Stomach (tissue), 8 donors: ENCODE measurements at regions not wholly inside any gene's neighbourhood (a gene's known extent, or its start where the extent isn't known, plus 50 kb on each side); places are given as distances from the start of the nearest gene placed in this dataset.
"Not testable (repeated sequence)": the region's sequence is repeated elsewhere in the genome, so short reads cannot be mapped to it uniquely, and the experiment has no call there.

Source experiments
- DNase-seq, 2 donors: peaks; one replicate each; pipeline versions ENCODE4 v3.0.0 to v3.0.0-alpha.2; 2013 to 2019
- H3K27ac ChIP-seq, 5 donors: fragments of 200-600 bp in 4 of 5; sonication (generic) in 4 of 5; one replicate each; pipeline ENCODE4 v1.5.1; 2013 to 2019; ENCODE audit warnings: mild to moderate bottlenecking in 1 of 5, moderate library complexity in 1 of 5
- H3K27me3 ChIP-seq, 3 donors: fragments of 200-600 bp; sonication (generic); one replicate each; pipeline ENCODE4 v1.5.1; 2017 to 2019; ENCODE audit warnings: mixed run types in 1 of 3
- H3K36me3 ChIP-seq, 4 donors: fragments of 200-600 bp; sonication (generic); 1 replicate in 3 of 4; 2 replicates in 1 of 4; pipeline ENCODE4 v1.5.1; 2016 to 2019
- H3K4me1 ChIP-seq, 4 donors: fragments of 200-600 bp; sonication (generic); one replicate each; pipeline ENCODE4 v1.5.1; 2016 to 2019
- H3K4me3 ChIP-seq, 4 donors: fragments of 200-600 bp; sonication (generic) in 3 of 4; one replicate each; pipeline ENCODE4 v1.5.1; 2016 to 2019; ENCODE audit warnings: mild to moderate bottlenecking in 1 of 4
- H3K9me3 ChIP-seq, 4 donors: fragments of 200-600 bp; sonication (generic); one replicate each; pipeline ENCODE4 v1.5.1; 2016 to 2019
- POLR2AphosphoS5 ChIP-seq, 3 donors: sonication (generic); formaldehyde crosslinking; IDR thresholded peaks; one replicate each; pipeline ENCODE4 v1.6.1; 2016; ENCODE audit warnings: antibody characterized with exemption in 3 of 3
- WGBS, 5 donors: extraction: QIAGEN DNeasy Blood & Tissue Kit in 3 of 5; methylation state at CpG; one replicate each; pipeline versions ENCODE4 v1.1.5 to v1.1.7; 2013 to 2018; 5-methylcytosine and 5-hydroxymethylcytosine counted together
- intact Hi-C: fragments of 100-400 bp; cut with DNase I; formaldehyde crosslinking; loops from one replicate; pipeline ENCODE4 v1.15.1; 2023; ENCODE audit warnings: low total_unique reads
- small RNA-seq, 4 donors: library from RNA; depleted of rRNA; stranded (forward); fragments of <200 nt; gene quantifications; one replicate each; pipeline ENCODE3, GENCODE V24; 2016
- donor health status: healthy with polysubstance abuse.
- donor health status: Bipolar disorder and iron deficiency.
- donor health status: healthy.

- 4 to 17% (median 6%) methylated on average over 7 to 12 of the region's 22 CpGs for WGBS, 5 donors
- H3K4me1 ChIP-seq, intact Hi-C loops, H3K27me3 ChIP-seq, H3K36me3 ChIP-seq, H3K9me3 ChIP-seq: not testable (repeated sequence)
- TF ChIP-seq POLR2AphosphoS5 (IDR thresholded peaks at IDR 0.05) = peak in 1 of 3 donors; percentile 10
- Histone ChIP-seq H3K4me3 (peak overlapping the region in 2 of 4 donors; percentile 18), H3K27ac (peak overlapping the region in 1 of 5 donors; percentile 34)
- DNase-seq = peak in 1 of 2 donors; percentile 83
Observed at GRCh38 chr1:149708192-149708853, 74.2 kb upstream of the FCGR1A start.

DNA sequence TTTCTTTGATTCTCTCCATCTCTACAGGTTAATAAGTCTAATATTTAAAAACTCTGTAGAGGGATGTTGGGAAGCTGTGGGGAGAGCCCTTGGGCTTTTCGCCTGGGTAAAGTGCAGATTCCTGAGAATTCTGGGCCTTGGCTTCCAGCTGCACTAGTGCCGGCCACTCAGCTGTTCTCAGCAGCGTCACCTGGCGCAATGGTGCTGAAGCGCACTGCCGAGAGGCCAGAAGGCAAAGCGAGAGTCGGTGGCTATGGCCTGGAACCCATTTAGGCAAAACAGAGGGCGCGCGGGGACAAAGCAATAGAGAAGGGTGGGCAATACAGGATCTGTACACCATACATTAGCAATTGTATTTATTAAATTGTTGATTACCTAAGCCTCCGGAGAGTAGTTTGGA lies 70.8 kb upstream of the FCGR1A start:
- DNase-seq, H3K4me1 ChIP-seq, H3K4me3 ChIP-seq, H3K27ac ChIP-seq, H3K27me3 ChIP-seq, H3K9me3 ChIP-seq, H3K36me3 ChIP-seq, intact Hi-C loops: not testable (repeated sequence)
- 43 to 46% (median 43%) methylated on average over 1 of the region's 12 CpGs; no CpG with 5 or more reads in 2 of the 5 donors for WGBS, 5 donors

- DNase-seq = peak in 1 of 2 donors; percentile 84
- H3K4me1 ChIP-seq, intact Hi-C loops, H3K27ac ChIP-seq, H3K9me3 ChIP-seq, H3K36me3 ChIP-seq, H3K27me3 ChIP-seq: not testable (repeated sequence)
- WGBS, 5 donors = 30 to 35% (median 31%) methylated on average over 23 of the region's 30 CpGs
- H3K4me3 ChIP-seq = peak overlapping the region in 1 of 4 donors; percentile 23
Observed at GRCh38 chr1:149712154-149712927, 70.2 kb upstream of the FCGR1A start.

GRCh38 chr1:149713513-149713912 lies 69.0 kb upstream of the FCGR1A start:
- DNase-seq = not testable (repeated sequence)

DNA sequence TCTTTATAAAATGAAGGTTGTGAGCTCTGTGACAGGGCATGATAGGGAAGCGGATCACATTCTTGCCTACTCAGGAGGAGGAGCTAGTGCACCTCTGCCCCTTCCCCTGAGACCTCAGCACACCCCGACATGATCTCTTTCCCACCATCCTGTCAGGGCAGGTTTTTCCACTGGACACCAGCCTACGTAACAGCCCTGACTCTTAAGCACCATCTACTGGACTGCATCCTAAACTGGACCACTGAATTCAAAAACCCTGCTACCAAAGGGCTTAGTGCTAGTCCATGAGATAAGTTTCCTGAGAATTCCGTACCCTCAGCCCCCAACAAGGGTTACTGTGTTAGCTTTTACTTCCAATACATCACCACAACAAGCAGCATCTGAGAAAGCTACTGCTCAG lies 68.5 kb upstream of the FCGR1A start:
- intact Hi-C loops, H3K9me3 ChIP-seq, H3K4me3 ChIP-seq, H3K36me3 ChIP-seq, DNase-seq, H3K27me3 ChIP-seq, H3K27ac ChIP-seq, H3K4me1 ChIP-seq: not testable (repeated sequence)
- WGBS, 5 donors = 14 to 48% (median 32%) methylated on average over 1 of the region's 4 CpGs; no CpG with 5 or more reads in 1 of the 5 donors

More at GRCh38 chr1:149713513-149713912, 69.0 kb upstream of the FCGR1A start:
- H3K36me3 ChIP-seq, H3K27me3 ChIP-seq, H3K4me3 ChIP-seq, H3K27ac ChIP-seq, intact Hi-C loops, H3K4me1 ChIP-seq, H3K9me3 ChIP-seq: not testable (repeated sequence)
- 13 to 30% (median 27%) methylated on average over 2 to 3 of the region's 6 CpGs; no CpG with 5 or more reads in 1 of the 5 donors for WGBS, 5 donors

GRCh38 chr1:149724618-149725302 lies 57.7 kb upstream of the FCGR1A start:
- H3K4me3 ChIP-seq, H3K27me3 ChIP-seq, DNase-seq, H3K9me3 ChIP-seq, H3K36me3 ChIP-seq, H3K4me1 ChIP-seq, H3K27ac ChIP-seq, intact Hi-C loops: not testable (repeated sequence)
- no CpG with 5 or more reads among the region's 3 CpGs for WGBS, 5 donors

GRCh38 chr1:149726688-149727087 lies 55.8 kb upstream of the FCGR1A start:
- H3K27me3 ChIP-seq, H3K4me1 ChIP-seq, intact Hi-C loops, H3K4me3 ChIP-seq, DNase-seq, H3K9me3 ChIP-seq, H3K36me3 ChIP-seq, H3K27ac ChIP-seq: not testable (repeated sequence)
- WGBS, 5 donors = 79 to 100% (median 84%) methylated on average over 1 to 4 of the region's 4 CpGs

DNA sequence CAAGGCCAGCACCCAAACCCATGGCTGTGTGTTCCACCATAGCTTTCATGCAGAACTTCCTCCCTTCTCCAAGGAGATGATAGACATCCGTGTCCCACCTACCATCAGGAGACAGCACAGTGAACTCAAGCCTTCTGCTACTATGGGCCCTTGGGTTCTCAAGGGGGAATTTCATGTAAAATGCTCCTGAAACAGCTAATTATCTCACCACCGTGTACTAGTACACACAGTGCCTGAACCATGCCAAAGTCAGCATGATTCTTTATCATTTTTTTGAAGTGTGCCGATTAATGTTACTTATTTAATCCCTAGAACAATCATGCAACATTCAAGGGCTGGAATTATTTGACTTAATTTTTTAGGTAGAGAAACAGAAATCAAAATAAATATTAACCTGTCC lies 53.9 kb upstream of the FCGR1A start:
- H3K9me3 ChIP-seq = not testable (repeated sequence)
- no CpG with 5 or more reads among the region's 3 CpGs for WGBS, 5 donors

More for the DNA sequence above, 53.9 kb upstream of the FCGR1A start:
- H3K27ac ChIP-seq, H3K4me1 ChIP-seq, DNase-seq, H3K27me3 ChIP-seq, H3K36me3 ChIP-seq, intact Hi-C loops, H3K4me3 ChIP-seq: not testable (repeated sequence)

Small RNA genes in the stretch of these regions (small RNA-seq; reads per million reads assigned to genes)
- 0 to 0.10 (median 0) reads per million in 4 donors for gene RF00003
- gene RNU1-68P = 0 reads per million in 4 donors
